Rectal smooth muscle tissue (tissue), 1 donor: ENCODE measurements at regions not wholly inside any gene's neighbourhood (a gene's known extent, or its start where the extent isn't known, plus 50 kb on each side); places are given as distances from the start of the nearest gene placed in this dataset.
"Not testable (repeated sequence)": the region's sequence is repeated elsewhere in the genome, so short reads cannot be mapped to it uniquely, and the experiment has no call there.

Experiments
- H3K27ac ChIP-seq: one replicate; pipeline ENCODE4 v1.7.0; 2013; ENCODE audit warnings: low read depth, low read length, inconsistent platforms
- H3K27me3 ChIP-seq: one replicate; pipeline ENCODE4 v1.7.0; 2013; ENCODE audit warnings: low read length; ENCODE audit not compliant: control insufficient read depth, insufficient read depth
- H3K36me3 ChIP-seq: one replicate; pipeline ENCODE4 v1.7.0; 2013; ENCODE audit warnings: low read length; ENCODE audit not compliant: control insufficient read depth, insufficient read depth
- H3K4me1 ChIP-seq: one replicate; pipeline ENCODE4 v1.7.0; 2013; ENCODE audit warnings: low read length; ENCODE audit not compliant: control insufficient read depth, insufficient read depth
- H3K4me3 ChIP-seq: one replicate; pipeline ENCODE4 v1.7.0; 2013; ENCODE audit warnings: low read length
- H3K9ac ChIP-seq: one replicate; pipeline ENCODE4 v1.7.0; 2013; ENCODE audit warnings: low read length

- Histone ChIP-seq H3K36me3 (no peaks in the 10 kb centered on the region), H3K27me3 (no peaks in the 10 kb centered on the region), H3K27ac (no peak overlapping the region), H3K9ac (no peak overlapping the region), H3K4me3 (no peak overlapping the region), H3K4me1 (no peaks in the 10 kb centered on the region)
Observed at GRCh38 chrX:40938423-40938822, 146.8 kb upstream of the USP9X start.

GRCh38 chrX:40943093-40943641, 142.1 kb upstream of the USP9X start:
- Histone ChIP-seq H3K4me1 (no peaks in the 10 kb centered on the region), H3K36me3 (no peaks in the 10 kb centered on the region), H3K9ac (no peak overlapping the region), H3K27me3 (peaks cover 2% of the 10 kb centered on the region), H3K4me3 (no peak overlapping the region), H3K27ac (no peak overlapping the region)

GRCh38 chrX:40945361-40945713, 139.9 kb upstream of the USP9X start:
- Histone ChIP-seq H3K27me3 (peaks cover 2% of the 10 kb centered on the region), H3K4me3 (no peak overlapping the region), H3K9ac (no peak overlapping the region), H3K36me3 (no peaks in the 10 kb centered on the region), H3K27ac (no peak overlapping the region), H3K4me1 (no peaks in the 10 kb centered on the region)

GRCh38 chrX:40947276-40947675, 138.0 kb upstream of the USP9X start:
- no peak overlapping the region for H3K27ac ChIP-seq
- H3K9ac ChIP-seq = no peak overlapping the region
- H3K4me1 ChIP-seq = no peaks in the 10 kb centered on the region
- no peak overlapping the region for H3K4me3 ChIP-seq
- H3K27me3 ChIP-seq = peaks cover 2% of the 10 kb centered on the region
- no peaks in the 10 kb centered on the region for H3K36me3 ChIP-seq

- H3K36me3 ChIP-seq = no peaks in the 10 kb centered on the region
- H3K27ac ChIP-seq = no peak overlapping the region
- no peak overlapping the region for H3K4me3 ChIP-seq
- peaks cover 2% of the 10 kb centered on the region for H3K27me3 ChIP-seq
- no peaks in the 10 kb centered on the region for H3K4me1 ChIP-seq
- no peak overlapping the region for H3K9ac ChIP-seq
Observed at GRCh38 chrX:40949071-40949470, 136.2 kb upstream of the USP9X start.

- H3K9ac ChIP-seq = no peak overlapping the region
- no peaks in the 10 kb centered on the region for H3K36me3 ChIP-seq
- H3K27me3 ChIP-seq = peaks cover 2% of the 10 kb centered on the region
- no peak overlapping the region for H3K27ac ChIP-seq
- no peak overlapping the region for H3K4me3 ChIP-seq
- no peaks in the 10 kb centered on the region for H3K4me1 ChIP-seq
Observed at GRCh38 chrX:40950546-40950945, 134.7 kb upstream of the USP9X start.

GRCh38 chrX:40951407-40951806, 133.8 kb upstream of the USP9X start:
- H3K27ac ChIP-seq, H3K9ac ChIP-seq, H3K4me1 ChIP-seq, H3K4me3 ChIP-seq, H3K27me3 ChIP-seq, H3K36me3 ChIP-seq: not testable (repeated sequence)

- H3K4me3 ChIP-seq = peak overlapping the region; percentile 17
- H3K36me3 ChIP-seq = no peaks in the 10 kb centered on the region
- no peak overlapping the region for H3K9ac ChIP-seq
- no peaks in the 10 kb centered on the region for H3K4me1 ChIP-seq
- no peak overlapping the region for H3K27ac ChIP-seq
- H3K27me3 ChIP-seq = no peaks in the 10 kb centered on the region
Observed at GRCh38 chrX:40952855-40953254, 132.4 kb upstream of the USP9X start.

- no peak overlapping the region for H3K9ac ChIP-seq
- H3K4me3 ChIP-seq = no peak overlapping the region
- H3K27me3 ChIP-seq = no peaks in the 10 kb centered on the region
- H3K4me1 ChIP-seq = no peaks in the 10 kb centered on the region
- no peaks in the 10 kb centered on the region for H3K36me3 ChIP-seq
- no peak overlapping the region for H3K27ac ChIP-seq
Observed at GRCh38 chrX:40953369-40953768, 131.9 kb upstream of the USP9X start.

GRCh38 chrX:40960041-40960440, 125.2 kb upstream of the USP9X start:
- no peaks in the 10 kb centered on the region for H3K4me1 ChIP-seq
- H3K36me3 ChIP-seq = no peaks in the 10 kb centered on the region
- H3K4me3 ChIP-seq = no peak overlapping the region
- H3K9ac ChIP-seq = no peak overlapping the region
- H3K27me3 ChIP-seq = no peaks in the 10 kb centered on the region
- H3K27ac ChIP-seq = no peak overlapping the region

GRCh38 chrX:40962793-40963407, 122.3 kb upstream of the USP9X start:
- Histone ChIP-seq H3K4me1 (no peaks in the 10 kb centered on the region), H3K9ac (no peak overlapping the region), H3K4me3 (no peak overlapping the region), H3K27ac (no peak overlapping the region), H3K36me3 (no peaks in the 10 kb centered on the region), H3K27me3 (no peaks in the 10 kb centered on the region)

- Histone ChIP-seq H3K36me3 (no peaks in the 10 kb centered on the region), H3K9ac (no peak overlapping the region), H3K4me1 (no peaks in the 10 kb centered on the region), H3K4me3 (no peak overlapping the region), H3K27ac (no peak overlapping the region), H3K27me3 (no peaks in the 10 kb centered on the region)
Observed at GRCh38 chrX:40964008-40964407, 121.2 kb upstream of the USP9X start.
